NCI-H187 treated with DMSO at 0.1 percent for 48 hours (cell line): ENCODE measurements at regions not wholly inside any gene's neighbourhood (a gene's known extent, or its start where the extent isn't known, plus 50 kb on each side); places are given as distances from the start of the nearest gene placed in this dataset.
"Not testable (repeated sequence)": the region's sequence is repeated elsewhere in the genome, so short reads cannot be mapped to it uniquely, and the experiment has no call there.

ENCODE experiments used
- DNase-seq: peaks from one replicate; lab custom pipeline; 2025; lab: John Stamatoyannopoulos, UW

DNA sequence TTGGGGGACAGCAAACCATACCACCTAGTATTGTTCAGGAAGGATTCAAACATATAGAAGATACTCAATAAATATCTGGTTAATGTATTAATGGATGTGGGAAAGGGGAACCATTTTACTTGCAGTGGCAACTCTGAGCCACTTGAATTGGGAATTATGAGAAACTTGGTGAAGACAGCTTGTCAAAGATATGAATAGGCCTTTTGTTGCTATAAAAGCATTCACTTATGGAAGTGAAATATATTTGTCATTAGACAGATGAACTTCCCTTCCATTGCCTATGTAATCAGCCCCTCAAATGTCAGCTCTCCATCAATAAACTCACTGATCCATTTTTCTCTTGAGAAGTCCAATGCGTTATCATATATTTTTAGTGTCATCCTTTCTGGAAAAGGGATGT is 56.1 kb downstream of the GPR85 start:
- no peak for DNase-seq

DNA sequence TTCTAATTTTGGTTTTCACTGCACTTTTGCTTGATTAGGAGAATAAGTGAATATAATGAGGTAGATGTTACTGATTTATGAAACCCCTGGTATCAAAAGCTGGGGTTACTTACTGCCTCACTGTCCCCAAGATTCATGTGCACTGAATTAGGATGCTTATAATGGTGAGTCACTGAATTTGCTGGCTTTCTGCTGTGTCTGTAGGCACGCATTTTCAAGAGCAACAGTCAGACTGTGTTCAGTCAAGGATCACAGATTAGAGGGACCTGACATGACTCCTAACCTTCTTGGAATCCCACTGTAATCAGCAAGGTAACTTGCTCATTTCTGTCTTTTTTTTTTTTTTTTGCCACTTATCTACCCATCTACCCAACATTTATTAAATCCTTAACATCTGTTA is 59.7 kb downstream of the GPR85 start:
- DNase-seq: no peak

DNA sequence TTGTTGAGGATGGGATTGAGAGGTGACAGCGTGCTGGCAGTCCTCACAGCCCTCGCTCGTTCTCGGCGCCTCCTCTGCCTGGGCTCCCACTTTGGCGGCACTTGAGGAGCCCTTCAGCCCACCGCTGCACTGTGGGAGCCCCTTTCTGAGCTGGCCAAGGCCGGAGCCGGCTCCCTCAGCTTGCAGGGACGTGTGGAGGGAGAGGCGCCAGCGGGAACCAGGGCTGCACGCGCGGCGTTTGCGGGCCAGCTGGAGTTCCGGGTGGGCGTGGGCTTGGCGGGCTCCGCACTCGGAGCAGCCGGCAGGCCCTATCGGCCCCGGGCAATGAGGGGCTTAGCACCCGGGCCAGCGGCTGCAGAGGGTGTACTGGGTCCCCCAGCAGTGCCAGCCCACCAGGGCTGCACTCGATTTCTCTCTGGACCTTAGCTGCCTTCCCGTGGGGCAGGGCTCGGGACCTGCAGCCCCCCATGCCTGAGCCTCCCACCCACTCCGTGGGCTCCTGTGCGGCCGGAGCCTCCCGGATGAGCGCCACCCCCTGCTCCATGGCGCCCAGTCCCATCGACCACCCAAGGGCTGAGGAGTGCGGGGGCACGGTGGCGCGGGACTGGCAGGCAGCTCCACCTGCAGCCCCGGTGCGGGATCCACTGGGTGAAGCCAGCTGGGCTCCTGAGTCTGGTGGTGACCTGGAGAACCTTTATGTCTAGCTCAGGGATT is 69.3 kb downstream of the GPR85 start:
- not testable (repeated sequence) for DNase-seq

DNA sequence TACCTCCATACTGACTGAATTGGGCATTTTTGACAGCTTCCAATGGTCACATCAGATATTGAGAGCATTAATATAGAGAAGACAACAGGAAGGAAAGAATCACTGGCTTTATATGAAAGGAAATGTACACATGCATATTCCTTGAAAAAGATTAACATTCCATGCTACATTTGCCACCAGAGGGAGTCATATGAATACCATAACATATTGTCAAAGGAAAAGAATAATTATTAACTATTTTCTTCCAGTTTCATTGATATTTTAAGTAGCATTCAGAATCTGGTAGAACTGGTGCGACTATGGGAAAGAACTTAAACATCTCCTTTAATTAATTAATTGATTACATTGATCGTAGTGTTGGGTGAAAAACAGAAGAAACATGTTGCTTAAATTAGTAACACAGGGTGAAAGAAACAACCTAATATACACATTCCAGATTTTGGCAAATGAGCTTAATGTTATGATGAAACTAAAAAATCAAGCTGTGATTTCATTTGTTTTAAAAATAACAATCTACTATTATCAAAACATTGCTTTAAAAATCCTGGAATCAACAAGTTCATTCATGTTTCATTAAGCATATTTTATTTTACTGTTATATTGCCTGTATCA is 71.5 kb downstream of the GPR85 start:
- DNase-seq: no peak

DNA sequence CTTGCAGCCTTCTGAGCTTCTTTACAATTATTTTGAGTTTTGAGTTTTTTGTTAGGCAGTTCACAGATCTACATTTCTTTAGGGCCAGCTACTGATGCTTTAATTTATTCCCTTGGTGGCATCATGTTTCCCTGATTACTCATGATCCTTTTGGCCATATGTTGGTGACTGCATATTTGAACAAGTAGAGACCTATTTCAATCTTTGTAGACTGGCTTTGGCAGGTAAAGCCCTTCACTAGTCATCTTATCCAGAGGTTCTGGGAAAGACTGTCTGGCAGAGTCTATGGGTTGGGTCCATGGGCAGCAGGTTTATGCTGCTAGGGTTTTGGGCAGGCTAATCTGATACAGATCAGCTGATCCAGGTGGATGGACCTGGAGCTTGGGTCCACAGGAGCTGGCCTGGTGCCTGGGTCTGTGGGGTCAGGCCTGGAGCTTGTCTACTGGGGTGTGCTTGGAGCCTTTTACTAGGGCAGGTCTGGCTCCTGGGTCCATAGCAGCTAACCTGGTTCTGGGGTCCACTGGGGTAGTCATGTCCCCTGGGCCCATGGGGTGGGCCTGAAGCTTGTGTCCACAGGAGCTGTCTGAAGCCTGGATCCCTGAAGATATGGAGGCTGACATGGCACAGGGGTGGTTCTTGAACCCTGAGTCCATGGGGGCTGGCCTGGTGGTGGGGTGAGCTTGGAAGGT is 72.7 kb downstream of the GPR85 start:
- DNase-seq: no peak

DNA sequence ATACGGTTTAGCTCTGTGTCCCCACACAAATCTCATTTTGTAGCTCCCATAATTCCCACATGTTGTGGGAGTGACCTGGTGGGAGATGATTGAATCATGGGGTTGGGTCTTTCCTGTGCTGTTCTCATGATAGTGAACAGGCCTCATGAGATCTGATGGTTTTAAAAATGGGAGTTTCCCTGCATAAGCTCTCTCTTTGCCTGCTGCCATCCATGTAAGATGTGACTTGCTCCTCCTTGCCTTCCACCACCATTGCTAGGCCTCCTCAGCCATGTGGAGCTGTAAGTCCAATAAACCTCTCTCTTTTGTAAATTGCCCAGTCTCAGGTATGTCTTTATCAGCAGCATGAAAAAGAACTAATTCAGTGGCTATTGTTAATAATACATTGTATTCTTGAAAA is 73.8 kb downstream of the GPR85 start:
- not testable (repeated sequence) for DNase-seq

DNA sequence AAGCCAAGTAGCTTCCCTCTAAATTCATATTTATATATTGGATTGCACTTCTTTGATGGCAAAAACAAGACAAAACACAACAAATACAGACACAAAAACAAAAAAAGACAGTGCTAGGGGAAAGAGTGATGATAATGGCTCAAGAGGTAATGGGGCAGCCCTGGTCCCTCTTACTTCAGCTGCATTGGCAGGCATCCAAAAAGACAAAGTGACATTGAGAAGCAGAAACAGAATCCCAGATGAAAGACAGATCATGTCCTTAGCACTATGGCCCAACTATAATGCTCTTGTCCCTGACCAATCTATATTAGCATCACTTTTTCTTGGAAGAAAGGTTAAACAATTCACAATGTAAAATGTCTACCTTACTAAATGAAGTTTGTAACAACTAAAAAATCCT is 76.2 kb downstream of the GPR85 start:
- DNase-seq: no peak

DNA sequence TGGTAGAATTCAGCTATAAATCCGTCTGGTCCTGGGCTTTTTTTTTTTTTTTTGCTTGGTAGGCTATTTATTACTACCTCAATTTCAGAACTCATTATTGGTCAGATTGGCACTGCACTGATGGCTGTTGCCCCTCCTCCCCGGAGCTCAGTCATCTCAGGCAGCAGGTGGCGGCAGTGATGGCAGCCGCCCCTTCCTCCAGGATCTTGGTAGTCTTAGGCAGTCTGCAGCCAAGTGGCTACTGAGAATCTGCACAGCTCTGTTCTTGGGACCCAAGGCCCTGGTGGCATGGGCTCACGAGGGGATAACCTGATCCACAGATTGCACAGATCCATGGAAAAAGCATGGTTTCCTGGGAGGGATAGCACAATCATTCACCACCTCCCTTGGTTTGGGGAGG is 77.9 kb downstream of the GPR85 start:
- DNase-seq: no peak

DNA sequence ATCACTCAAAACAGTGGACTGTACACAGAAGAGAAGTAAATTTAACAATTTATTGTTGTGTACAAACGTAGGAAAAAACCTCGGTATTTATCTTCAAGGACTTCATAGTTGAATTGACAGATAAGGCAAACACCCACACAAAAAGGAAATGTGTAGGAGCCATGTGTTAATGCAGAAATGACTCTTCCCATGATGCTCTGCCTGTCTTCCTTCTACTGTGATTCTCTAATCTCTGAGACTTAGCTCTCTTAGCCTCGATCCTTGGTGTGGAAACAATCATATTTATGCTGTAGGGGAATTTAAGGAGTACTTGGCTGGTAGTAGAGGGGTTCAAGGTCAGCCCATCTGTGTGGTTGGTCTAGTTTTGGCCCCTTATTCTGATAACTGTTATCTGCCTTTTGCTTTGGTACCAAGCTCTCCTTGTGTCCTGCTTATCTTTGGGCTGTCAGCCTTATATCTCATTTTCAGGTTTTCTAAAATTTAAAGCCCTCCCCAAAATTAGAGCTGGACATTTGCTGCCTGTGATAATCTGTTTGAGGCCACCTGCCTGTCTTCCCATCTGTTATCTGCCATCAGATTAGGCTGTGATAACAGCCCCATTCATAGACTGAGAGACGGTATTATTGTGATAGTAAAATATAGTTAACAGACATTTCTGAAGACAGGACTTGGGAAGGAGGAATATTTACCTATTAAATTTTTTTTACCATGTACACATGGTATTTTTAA is 81.7 kb downstream of the GPR85 start:
- DNase-seq: no peak

DNA sequence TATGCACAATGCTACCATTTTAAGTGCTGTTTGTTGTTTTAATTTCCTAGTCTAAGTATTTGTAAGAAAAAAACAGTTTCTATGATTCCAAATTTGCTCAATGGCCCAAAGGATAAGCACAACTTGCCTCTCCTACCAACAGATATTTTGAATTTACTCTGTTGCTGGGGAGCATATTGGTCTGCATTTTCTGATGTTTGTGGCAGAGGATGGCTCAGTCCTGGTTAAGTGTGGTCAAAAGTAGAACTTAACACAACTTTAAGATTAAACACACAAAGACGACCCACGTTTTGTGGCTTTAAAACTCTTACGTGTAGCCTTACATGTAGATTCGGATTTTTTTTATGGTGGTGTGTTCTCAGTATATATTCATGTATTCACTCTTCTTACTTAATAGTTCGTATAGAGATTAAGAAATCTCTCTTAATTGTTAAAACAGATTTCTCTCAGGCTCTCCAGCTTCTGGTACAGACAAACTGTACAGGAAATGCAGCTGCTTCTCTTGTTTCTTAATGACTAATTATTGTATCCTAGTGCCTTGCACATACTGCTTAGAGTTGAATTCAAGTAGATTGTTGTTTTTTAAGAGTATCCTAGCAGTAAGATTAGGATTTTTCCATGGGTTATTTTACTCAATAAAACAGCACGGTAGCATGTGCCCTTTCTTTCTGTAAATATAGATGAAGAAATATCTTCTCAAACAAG is 86.2 kb downstream of the GPR85 start:
- no peak for DNase-seq

DNA sequence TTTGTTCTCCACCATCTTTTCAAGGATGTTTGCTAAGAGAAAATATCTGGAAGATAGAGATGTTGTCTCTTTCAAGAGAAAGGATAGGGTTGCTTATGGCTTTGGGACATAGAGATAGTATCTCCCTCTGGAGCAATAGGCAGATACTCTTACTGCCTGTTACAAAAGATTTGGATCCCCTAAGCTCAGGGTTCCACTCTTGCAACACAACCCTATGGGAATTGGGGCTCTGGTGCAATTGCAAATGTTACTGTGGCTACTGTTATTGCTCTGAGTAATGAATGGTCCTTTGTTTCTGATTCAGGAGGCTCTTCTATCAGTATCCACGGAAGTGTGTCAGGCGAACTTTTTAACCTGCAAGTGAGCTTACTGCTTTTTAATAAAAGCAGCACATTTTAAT is 88.8 kb downstream of the GPR85 start:
- DNase-seq: no peak

DNA sequence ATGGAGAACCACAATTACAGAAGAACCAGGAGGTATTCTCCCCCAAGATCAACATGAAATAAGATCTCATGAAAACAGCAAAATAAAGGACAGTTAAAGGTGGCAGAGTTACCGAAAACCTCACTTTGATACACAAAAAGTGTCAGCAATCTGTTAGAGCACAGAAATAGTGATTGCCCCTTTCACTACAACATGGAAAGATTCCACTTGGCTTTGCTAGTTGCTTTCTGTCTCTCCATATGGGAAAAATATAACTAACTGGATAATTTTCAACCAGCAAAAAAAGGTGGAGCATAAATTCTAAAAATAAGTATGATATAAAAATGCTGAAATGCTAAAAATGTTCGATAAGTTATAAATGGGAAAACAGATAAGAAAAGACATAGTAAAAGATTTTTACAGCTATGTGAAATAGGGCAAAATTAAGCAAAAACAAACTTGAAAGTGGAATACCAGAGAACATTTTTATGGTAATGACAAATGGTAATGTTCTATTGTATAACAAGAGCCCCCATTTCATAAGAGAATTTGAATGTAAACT is 90.2 kb downstream of the GPR85 start:
- DNase-seq: no peak

DNA sequence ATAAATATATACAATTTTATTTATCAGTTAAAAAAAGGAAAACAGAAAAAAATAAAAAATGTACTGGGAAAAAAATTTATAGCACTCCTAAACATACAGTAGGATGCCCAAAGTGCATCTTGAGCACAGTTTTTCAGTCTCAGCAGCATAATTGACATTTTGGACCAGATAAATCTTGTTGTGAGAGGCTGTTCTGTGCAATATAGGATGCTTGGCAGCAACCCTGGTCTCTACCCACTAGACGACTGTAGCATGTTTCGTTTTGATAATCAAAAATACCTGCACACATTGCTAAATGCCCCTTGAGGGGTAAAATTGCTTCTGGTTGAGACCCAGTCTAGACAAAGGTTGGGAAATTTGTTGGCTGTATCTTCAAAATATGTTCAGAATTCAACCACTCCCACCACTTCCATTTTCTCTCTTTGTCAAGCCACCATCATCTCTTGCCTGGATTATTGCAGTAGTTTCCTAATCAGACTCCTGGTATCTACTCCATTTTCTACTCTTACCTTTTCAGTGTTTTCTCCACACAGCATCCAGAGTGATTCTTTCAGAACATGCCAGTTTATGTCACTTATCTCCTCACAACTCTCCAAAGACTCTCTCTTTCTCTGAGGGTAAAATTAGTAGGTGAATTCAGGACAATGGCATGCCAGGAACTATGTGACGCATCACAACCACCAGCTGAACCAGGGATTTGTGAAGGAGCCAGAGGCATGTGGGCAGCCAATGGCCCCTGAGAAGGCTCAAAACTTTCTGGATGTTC is 91.4 kb downstream of the GPR85 start:
- no peak for DNase-seq

DNA sequence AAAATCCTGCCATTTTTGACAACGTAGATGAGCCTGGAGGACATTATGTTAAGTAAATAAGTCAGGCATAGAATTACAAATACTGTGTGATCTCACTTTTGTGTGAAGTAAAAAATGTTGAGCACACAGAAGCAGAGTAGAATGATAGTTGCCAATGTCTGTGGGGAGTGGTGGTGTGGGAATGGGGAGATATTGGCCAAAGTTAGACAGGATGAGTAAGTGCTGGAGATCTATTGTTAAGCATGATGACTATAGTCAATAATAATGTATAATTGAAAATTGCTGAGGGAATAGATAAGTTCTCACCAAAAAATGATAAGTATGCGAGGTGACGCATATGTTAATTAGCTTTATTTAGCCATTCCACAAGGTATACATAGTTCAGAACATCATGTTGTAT is 92.0 kb downstream of the GPR85 start:
- no peak for DNase-seq

DNA sequence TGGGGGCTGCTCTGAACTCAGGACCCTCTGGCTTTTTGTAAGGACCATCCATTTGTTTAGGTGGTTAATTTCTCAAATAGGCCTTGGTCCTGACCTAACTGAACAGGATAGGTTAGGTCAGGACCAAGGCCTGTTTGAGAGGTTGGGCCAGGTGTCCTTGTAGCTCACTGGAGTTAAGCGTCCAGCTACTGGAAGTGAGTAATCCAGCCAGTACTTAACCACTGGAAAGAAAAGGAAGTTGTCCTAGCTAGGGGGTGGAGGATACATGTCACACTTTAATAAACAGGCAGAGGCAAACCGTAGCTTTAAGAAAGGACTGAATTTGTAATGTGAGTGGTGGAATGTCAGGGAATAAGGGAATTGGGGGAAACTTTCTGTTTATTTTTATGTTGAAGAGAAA is 96.0 kb downstream of the GPR85 start:
- no peak for DNase-seq

DNA sequence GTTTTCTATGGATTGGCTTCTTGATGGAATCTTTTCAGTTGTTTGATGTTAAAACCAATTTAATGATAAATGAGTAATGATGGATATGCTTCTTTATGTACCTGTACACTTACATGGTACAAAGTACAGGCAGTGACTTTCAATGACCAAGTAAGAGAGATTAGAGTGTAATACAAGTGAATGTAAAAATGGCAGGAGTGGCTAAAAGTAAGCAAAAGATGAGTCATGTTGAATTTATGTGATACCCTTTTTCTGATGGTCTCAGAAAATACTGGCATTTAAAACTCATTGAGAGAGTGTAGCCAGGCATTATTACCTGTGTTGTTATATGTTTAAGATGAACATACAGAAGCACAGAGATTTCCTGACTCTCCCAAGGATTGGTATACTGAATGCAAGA is 97.1 kb downstream of the GPR85 start:
- DNase-seq: no peak

DNA sequence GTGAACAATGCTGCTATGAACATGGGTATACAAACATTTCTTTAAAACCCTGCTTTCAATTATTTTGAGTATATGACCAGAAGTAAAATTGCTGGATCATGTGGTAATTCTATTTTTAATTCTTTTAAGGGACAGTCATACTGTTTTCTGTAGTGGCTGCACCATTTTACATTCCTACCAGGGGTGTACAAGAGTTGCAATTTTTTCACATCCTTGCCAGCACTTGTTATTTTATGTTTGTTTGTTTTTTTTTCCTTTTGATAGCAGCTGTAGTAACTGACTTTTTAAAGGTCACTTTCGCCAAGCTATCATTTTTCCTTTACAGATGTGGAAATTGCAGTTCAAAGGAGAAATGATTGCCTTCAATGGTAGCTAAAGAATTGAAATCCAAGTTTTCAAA is 99.5 kb downstream of the GPR85 start:
- DNase-seq: no peak

DNA sequence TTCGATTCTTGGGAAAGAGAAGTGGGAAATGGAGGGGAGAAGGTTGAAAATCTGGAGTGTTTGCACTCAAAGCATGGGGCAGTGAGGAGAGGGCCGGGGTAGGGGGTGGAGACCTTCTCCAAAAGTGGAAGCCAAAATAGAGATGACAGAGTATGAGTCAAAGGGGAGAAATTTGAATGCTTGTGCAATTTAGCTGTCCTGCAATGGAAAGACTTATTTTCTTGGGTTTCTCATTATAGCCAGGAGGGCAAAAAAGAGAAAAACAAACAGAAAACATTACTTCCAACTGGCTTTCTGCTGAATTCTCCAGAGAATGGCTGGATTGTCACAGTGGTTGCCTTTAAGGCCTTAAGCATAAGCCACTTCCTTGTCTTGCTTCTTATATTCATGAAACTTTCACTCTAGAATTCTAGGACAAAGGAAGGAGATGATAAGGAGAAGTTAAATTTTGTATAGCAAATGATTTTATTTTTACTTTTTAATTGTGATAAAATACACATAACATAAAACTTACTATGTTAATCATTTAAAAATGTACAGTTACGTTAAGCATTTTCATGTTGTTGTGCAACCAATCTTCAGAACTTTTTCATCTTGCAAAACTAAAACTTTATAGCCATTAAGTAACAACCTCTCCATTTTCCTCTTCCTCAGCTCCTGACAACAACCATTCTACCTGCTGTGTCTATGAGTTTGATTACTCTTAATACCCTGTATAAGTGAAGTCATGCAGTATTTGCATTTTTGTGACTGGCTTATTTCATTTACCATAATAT is 100.2 kb downstream of the GPR85 start:
- DNase-seq: no peak

DNA sequence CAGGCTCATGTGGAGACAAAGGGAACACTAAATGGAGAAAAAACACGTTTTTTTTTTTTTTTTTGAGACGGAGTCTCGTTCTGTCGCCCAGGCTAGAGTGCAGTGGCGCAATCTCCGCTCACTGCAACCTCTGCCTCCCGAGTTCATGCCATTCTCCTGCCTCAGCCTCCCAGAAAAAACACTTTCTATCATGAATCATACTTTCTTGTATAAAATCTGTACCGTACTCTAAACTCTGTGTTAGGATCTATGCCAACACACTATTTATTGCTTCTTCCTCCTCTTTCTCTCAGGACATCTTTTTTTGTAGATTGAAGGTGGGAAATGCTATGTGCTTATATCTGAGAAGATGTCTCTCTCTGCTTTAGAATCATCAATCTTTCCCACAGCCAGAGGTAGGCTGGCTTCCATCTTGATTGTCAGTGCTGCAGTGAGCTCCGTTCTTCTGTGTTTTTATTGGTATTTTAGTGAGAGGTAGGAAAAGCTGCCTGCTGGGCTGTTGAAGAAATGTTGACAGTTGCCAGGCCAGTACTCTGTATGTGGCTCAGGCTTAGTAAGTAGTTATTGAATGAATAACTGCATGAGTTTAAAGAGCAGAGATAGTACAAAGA is 101.1 kb downstream of the GPR85 start:
- DNase-seq: no peak
